GM12878 (cell line): ENCODE measurements at regions not wholly inside any gene's neighbourhood (a gene's known extent, or its start where the extent isn't known, plus 50 kb on each side); places are given as distances from the start of the nearest gene placed in this dataset.

Experiments
- ATAC-seq: fragments of 200-7000 bp; cut with Tn5 transposase; 3 replicates; pipeline ENCODE4 v1.9.1; 2020; ENCODE audit warnings: mild to moderate bottlenecking, moderate library complexity
- BruUV-seq: library from RNA; stranded (reverse); fragments of 400-500 nt; replicated peaks from 2 replicates; lab custom pipeline; 2021; lab: Mats Ljungman, UMichigan
- CTCF ChIA-PET: fragments of 300-600 bp; sonication (Branson Sonifier 250); formaldehyde crosslinking; extraction: SDS; loops from one replicate; lab custom pipeline; 2021; ENCODE audit warnings: inconsistent platforms; lab: Yijun Ruan, JAX
- POLR2A ChIA-PET: fragments of 350-600 bp; formaldehyde crosslinking; extraction: SDS; loops from one replicate; lab custom pipeline; 2021; ENCODE audit warnings: inconsistent platforms; lab: Charles Lee
- RAD21 ChIA-PET: fragments of 300-600 bp; sonication (Branson Sonifier 250); formaldehyde crosslinking; loops from one replicate; lab custom pipeline; 2023; ENCODE audit warnings: antibody characterized with exemption; ENCODE audit not compliant: unreplicated experiment; lab: Charles Lee
- SMC1A ChIA-PET: fragments of 300-600 bp; sonication (Branson Sonifier 250); formaldehyde crosslinking; loops from one replicate; lab custom pipeline; 2023; ENCODE audit not compliant: unreplicated experiment, uncharacterized antibody; lab: Charles Lee
- DNase-seq: peaks from one replicate; pipeline ENCODE4 v3.0.0-alpha.2; 2011; ENCODE audit warnings: low read depth, low spot score
- FAIRE-seq: peaks from 3 replicates; lab custom pipeline; 2011; peaks lifted over from hg19 to GRCh38; lab: Jason Lieb, UNC
- H2AFZ ChIP-seq: 2 replicates; pipeline ENCODE4 v1.6.0; 2011; ENCODE audit warnings: low read depth, low read length, control low read depth; ENCODE audit not compliant: control insufficient read depth
- H3K27ac ChIP-seq: 2 replicates; pipeline ENCODE4 v1.5.1; 2011; ENCODE audit warnings: control low read depth; ENCODE audit not compliant: control insufficient read depth, insufficient read depth
- H3K27me3 ChIP-seq, 2 experiments: replicated peaks in 1 of 2; 2 replicates each; pipeline versions ENCODE4 v1.6.0 to v1.6.1; 2011; ENCODE audit warnings: low read length in 1 of 2; ENCODE audit not compliant: control insufficient read depth in 2 of 2, insufficient read depth in 2 of 2
- H3K36me3 ChIP-seq, 2 experiments: 2 replicates each; pipeline ENCODE4 v1.5.1; 2011; ENCODE audit warnings: low read length in 1 of 2; ENCODE audit not compliant: control insufficient read depth in 2 of 2, insufficient read depth in 2 of 2
- H3K4me1 ChIP-seq: 2 replicates; pipeline ENCODE4 v1.6.1; 2011; ENCODE audit warnings: mild to moderate bottlenecking, low read length, moderate library complexity, mixed read lengths; ENCODE audit not compliant: control insufficient read depth, insufficient read depth
- H3K4me2 ChIP-seq: 2 replicates; pipeline ENCODE4 v1.6.0; 2011; ENCODE audit warnings: control low read depth; ENCODE audit not compliant: control insufficient read depth, insufficient read depth
- H3K4me3 ChIP-seq: fragments of 200-600 bp; sonication (generic); 2 replicates; pipeline ENCODE4 v1.5.1; 2016
- H3K79me2 ChIP-seq: 2 replicates; pipeline ENCODE4 v1.6.0; 2011; ENCODE audit warnings: low read length; ENCODE audit not compliant: control insufficient read depth, insufficient read depth
- H3K9ac ChIP-seq: 2 replicates; pipeline ENCODE4 v1.8.0; 2011; ENCODE audit warnings: low read length, control low read depth, mixed read lengths; ENCODE audit not compliant: control insufficient read depth, insufficient read depth
- H3K9me3 ChIP-seq: replicated peaks from 3 replicates; pipeline ENCODE4 v1.5.1; 2011; ENCODE audit warnings: mild to moderate bottlenecking, low read length; ENCODE audit not compliant: control insufficient read depth, insufficient read depth
- H4K20me1 ChIP-seq: 2 replicates; pipeline ENCODE4 v1.6.0; 2011; ENCODE audit not compliant: control insufficient read depth, insufficient read depth
- CEBPB ChIP-seq, 2 experiments: fragments of 150-350 bp in 1 of 2; IDR thresholded peaks; 2 replicates each; pipeline ENCODE4 v1.6.1; 2012 to 2014; ENCODE audit warnings: low read depth in 2 of 2, low read length in 2 of 2, borderline replicate concordance in 1 of 2, inconsistent platforms in 1 of 2
- CEBPZ ChIP-seq: fragments of 150-350 bp; IDR thresholded peaks from 2 replicates; pipeline ENCODE4 v1.6.1; 2016; ENCODE audit warnings: low read depth, low read length
- CHD4 ChIP-seq: fragments of 200-600 bp; sonication (generic); IDR thresholded peaks from 2 replicates; pipeline ENCODE4 v1.6.1; 2016; ENCODE audit warnings: mild to moderate bottlenecking
- CREM ChIP-seq: IDR thresholded peaks from 2 replicates; pipeline ENCODE4 v1.6.1; 2014; ENCODE audit warnings: antibody characterized with exemption, low read depth
- NFYB ChIP-seq: IDR thresholded peaks from 2 replicates; pipeline ENCODE4 v1.6.1; 2011; ENCODE audit warnings: low read depth, mild to moderate bottlenecking, low read length, improper control_type of control experiment, moderate library complexity; ENCODE audit not compliant: insufficient read depth
- NR2C2 ChIP-seq: IDR thresholded peaks from 2 replicates; pipeline ENCODE4 v1.6.1; 2011; ENCODE audit warnings: borderline replicate concordance, low read depth; ENCODE audit not compliant: control insufficient read depth, insufficient read length
- PAX8 ChIP-seq: fragments of 450-650 bp; IDR thresholded peaks from 2 replicates; pipeline ENCODE4 v1.6.1; 2017; ENCODE audit warnings: mild to moderate bottlenecking, moderate library complexity
- RUNX3 ChIP-seq: IDR thresholded peaks from 2 replicates; pipeline ENCODE4 v1.6.1; 2012; ENCODE audit warnings: low read length, inconsistent platforms
- SIX5 ChIP-seq: IDR thresholded peaks from 2 replicates; pipeline ENCODE4 v1.6.1; 2011; ENCODE audit warnings: mild to moderate bottlenecking, low read depth, low read length, moderate library complexity; ENCODE audit not compliant: severe bottlenecking
- SP1 ChIP-seq: IDR thresholded peaks from one replicate; pipeline ENCODE4 v1.6.1; 2011; ENCODE audit warnings: low read depth, low read length
- ZBTB11 ChIP-seq: fragments of 450-650 bp; formaldehyde crosslinking; IDR thresholded peaks from 2 replicates; pipeline ENCODE4 v1.5.0; 2022; ENCODE audit warnings: mild to moderate bottlenecking, missing genetic modification characterization
- ZBTB33 ChIP-seq: fragments of 450-650 bp; IDR thresholded peaks from 2 replicates; pipeline ENCODE4 v1.6.1; 2017; ENCODE audit warnings: mild to moderate bottlenecking
- ZNF207 ChIP-seq: fragments of 450-650 bp; IDR thresholded peaks from 2 replicates; pipeline ENCODE4 v1.6.1; 2014; ENCODE audit warnings: antibody characterized with exemption, mild to moderate bottlenecking, borderline replicate concordance
- ZNF622 ChIP-seq: fragments of 450-650 bp; IDR thresholded peaks from 2 replicates; pipeline ENCODE4 v1.6.1; 2017; ENCODE audit warnings: mild to moderate bottlenecking, inconsistent platforms
- WGBS: methylation state at CpG from one replicate; pipeline ENCODE4 v1.1.6; 2016; ENCODE audit warnings: low lambda C conversion rate; ENCODE audit not compliant: insufficient replicate concordance, insufficient coverage; ENCODE audit errors: missing lambda C conversion rate; 5-methylcytosine and 5-hydroxymethylcytosine counted together
- in situ Hi-C: fragments of 300-500 bp; cut with MboI; formaldehyde crosslinking; loops from 9 replicates; pipeline ENCODE4 v1.14.3; 2018; ENCODE audit warnings: mixed read lengths
- intact Hi-C: fragments of 100-400 bp; cut with micrococcal nuclease; formaldehyde crosslinking; loops from one replicate; pipeline ENCODE4 v1.14.2; 2022; ENCODE audit not compliant: unreplicated experiment

- Histone ChIP-seq H3K4me2 (no peak overlapping the region), H3K4me3 (no peak overlapping the region), H3K27me3 (no peaks in the 10 kb centered on the region), H4K20me1 (no peaks in the 10 kb centered on the region), H3K36me3 (no peaks in the 10 kb centered on the region), H3K79me2 (no peaks in the 10 kb centered on the region), H3K9me3 (no peaks in the 10 kb centered on the region), H3K9ac (no peak overlapping the region), H3K4me1 (no peaks in the 10 kb centered on the region), H2AFZ (no peak overlapping the region), H3K27ac (no peak overlapping the region)
- no peak for DNase-seq
- intact Hi-C loops (no loop called here), in situ Hi-C loops (no loop called here)
- no peak for ATAC-seq
- no TSS peak for BruUV-seq
- ChIA-PET POLR2A (no interaction called here), SMC1A (no interaction called here), RAD21 (no interaction called here), CTCF (interaction anchor here (0.9 kb wide), 1 partner anchor 12 kb away, joined by 3 read pairs; no protein-coding TSS in a partner anchor)
- FAIRE-seq: no peak
- whole genome bisulfite sequencing: 46% methylated on average over 3 of the region's 3 CpGs
- TF ChIP-seq CEBPZ (no peak), PAX8 (no peak), NFYB (no peak), NR2C2 (no peak), ZBTB11 (CRISPR knock-in tag) (no peak), CREM (no peak), SP1 (no peak), ZNF622 (no peak), SIX5 (no peak), ZBTB33 (no peak), ZNF207 (no peak), CHD4 (no peak), CEBPB (IDR thresholded peaks at IDR 0.05; ENCODE audit: borderline replicate concordance in 1 of 2, low read depth in 2 of 2, low read length in 2 of 2) (no peak), RUNX3 (no peak)
These were observed 318.8 kb upstream of the PPARGC1A start for GRCh38 chr4:24208691-24209090.
